Esophagus muscularis mucosa (tissue), 4 donors: ENCODE measurements at regions not wholly inside any gene's neighbourhood (a gene's known extent, or its start where the extent isn't known, plus 50 kb on each side); places are given as distances from the start of the nearest gene placed in this dataset.

Experiments
- DNase-seq: peaks from one replicate; pipeline ENCODE4 v3.0.0-alpha.2; 2017; ENCODE audit errors: extremely low spot score
- H3K27ac ChIP-seq, 4 donors: fragments of 200-600 bp; sonication (generic); replicated peaks in 1 of 4; 1 replicate in 3 of 4; 2 replicates in 1 of 4; pipeline ENCODE4 v1.5.1; 2016 to 2019; ENCODE audit warnings: mild to moderate bottlenecking in 1 of 4
- H3K27me3 ChIP-seq, 4 donors: fragments of 200-600 bp; sonication (generic); one replicate each; pipeline versions ENCODE4 v1.5.1 to v1.6.0; 2016 to 2019
- H3K36me3 ChIP-seq, 4 donors: fragments of 200-600 bp; sonication (generic); one replicate each; pipeline ENCODE4 v1.5.1; 2016 to 2019
- H3K4me1 ChIP-seq, 4 donors: fragments of 200-600 bp; sonication (generic); one replicate each; pipeline ENCODE4 v1.5.1; 2016 to 2019
- H3K4me3 ChIP-seq, 4 donors: fragments of 200-600 bp; sonication (generic); 1 replicate in 2 of 4; 2 replicates in 2 of 4; pipeline ENCODE4 v1.5.1; 2016 to 2019; ENCODE audit warnings: mild to moderate bottlenecking in 4 of 4, moderate library complexity in 1 of 4
- H3K9me3 ChIP-seq, 4 donors: fragments of 200-600 bp; sonication (generic); 1 replicate in 3 of 4; 2 replicates in 1 of 4; pipeline ENCODE4 v1.5.1; 2016 to 2019
- CTCF ChIP-seq, 3 experiments: fragments of 200-600 bp in 2 of 3; fragments of 450-650 bp in 1 of 3; sonication (generic) in 2 of 3; IDR thresholded peaks; one replicate each; pipeline ENCODE4 v1.5.1; 2017 to 2019; ENCODE audit warnings: antibody characterized with exemption in 3 of 3, mild to moderate bottlenecking in 2 of 3, moderate library complexity in 1 of 3
- EP300 ChIP-seq: sonication (generic); formaldehyde crosslinking; IDR thresholded peaks from one replicate; pipeline ENCODE4 v1.6.1; 2017; ENCODE audit warnings: antibody characterized with exemption
- POLR2A ChIP-seq: fragments of 450-650 bp; IDR thresholded peaks from one replicate; pipeline ENCODE4 v1.6.1; 2017; ENCODE audit warnings: antibody characterized with exemption, moderate library complexity, mild to moderate bottlenecking, low read depth
- POLR2AphosphoS5 ChIP-seq, 2 donors: sonication (generic); formaldehyde crosslinking; IDR thresholded peaks; one replicate each; pipeline ENCODE4 v1.6.1; 2017; ENCODE audit warnings: antibody characterized with exemption in 2 of 2
- WGBS: methylation state at CpG from one replicate; pipeline ENCODE4 v1.1.5; 2018; 5-methylcytosine and 5-hydroxymethylcytosine counted together
- intact Hi-C: fragments of 100-400 bp; cut with DNase I; formaldehyde crosslinking; loops from one replicate; pipeline ENCODE4 v1.15.1; 2023

GRCh38 chr7:125668321-125668993 lies 738.8 kb upstream of the POT1 start:
- TF ChIP-seq POLR2AphosphoS5 (IDR thresholded peaks at IDR 0.05) (no peak), POLR2A (no peak), CTCF (IDR thresholded peaks at IDR 0.05) (no peak), EP300 (no peak)
- Histone ChIP-seq H3K27me3 (no peaks in the 10 kb centered on the region), H3K27ac (no peak overlapping the region), H3K4me3 (no peak overlapping the region), H3K4me1 (no peaks in the 10 kb centered on the region), H3K36me3 (no peaks in the 10 kb centered on the region), H3K9me3 (no peaks in the 10 kb centered on the region)
- intact Hi-C loops, result no loop called here
- DNase-seq, result no peak
- WGBS, result 86% methylated on average over 4 of the region's 4 CpGs

DNA sequence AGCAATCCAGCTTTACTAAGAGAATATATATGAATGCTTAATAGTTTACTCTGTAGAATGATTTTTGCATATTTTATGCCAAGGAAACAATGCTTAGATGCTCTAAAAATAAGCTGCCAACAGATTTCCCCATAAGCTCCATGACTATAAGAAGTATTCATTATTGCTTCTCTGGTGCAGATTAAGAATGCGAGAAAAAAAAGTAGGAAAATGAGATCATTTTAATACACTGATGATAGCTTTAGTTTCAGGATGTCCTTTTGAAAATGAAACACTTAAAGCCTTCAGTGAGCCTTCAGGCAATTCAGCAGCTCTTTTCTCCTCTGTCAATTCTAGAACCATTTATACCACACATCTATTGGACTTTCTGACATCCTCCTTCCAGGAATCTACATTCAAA lies 735.0 kb upstream of the POT1 start:
- WGBS, result 86% methylated on average over 1 of the region's 1 CpG
- no peaks in the 10 kb centered on the region for H3K4me1 ChIP-seq
- no peaks in the 10 kb centered on the region for H3K36me3 ChIP-seq
- no peaks in the 10 kb centered on the region for H3K27me3 ChIP-seq
- no peak for DNase-seq
- intact Hi-C loops, result no loop called here
- TF ChIP-seq EP300 (no peak), CTCF (IDR thresholded peaks at IDR 0.05) (no peak), POLR2AphosphoS5 (IDR thresholded peaks at IDR 0.05) (no peak), POLR2A (no peak)
- no peak overlapping the region for H3K27ac ChIP-seq
- no peaks in the 10 kb centered on the region for H3K9me3 ChIP-seq
- H3K4me3 ChIP-seq, result no peak overlapping the region

GRCh38 chr7:125663961-125664360 lies 734.3 kb upstream of the POT1 start:
- intact Hi-C loops, result no loop called here
- WGBS, result 75% methylated on average over 3 of the region's 3 CpGs
- TF ChIP-seq POLR2AphosphoS5 (IDR thresholded peaks at IDR 0.05) (no peak), EP300 (no peak), POLR2A (no peak), CTCF (IDR thresholded peaks at IDR 0.05) (no peak)
- Histone ChIP-seq H3K9me3 (no peaks in the 10 kb centered on the region), H3K36me3 (no peaks in the 10 kb centered on the region), H3K4me3 (no peak overlapping the region), H3K27ac (no peak overlapping the region), H3K4me1 (no peaks in the 10 kb centered on the region), H3K27me3 (no peaks in the 10 kb centered on the region)
- DNase-seq, result no peak

- intact Hi-C loops, result no loop called here
- WGBS, result 45% methylated on average over 3 of the region's 3 CpGs
- no peaks in the 10 kb centered on the region for H3K36me3 ChIP-seq
- H3K27ac ChIP-seq, result no peak overlapping the region
- no peak for TF ChIP-seq CTCF (IDR thresholded peaks at IDR 0.05)
- TF ChIP-seq POLR2AphosphoS5 (IDR thresholded peaks at IDR 0.05), result no peak
- TF ChIP-seq POLR2A, result no peak
- TF ChIP-seq EP300, result no peak
- no peak for DNase-seq
- no peaks in the 10 kb centered on the region for H3K4me1 ChIP-seq
- no peaks in the 10 kb centered on the region for H3K27me3 ChIP-seq
- H3K9me3 ChIP-seq, result no peaks in the 10 kb centered on the region
- no peak overlapping the region for H3K4me3 ChIP-seq
Measured at GRCh38 chr7:125661677-125662076, 732.1 kb upstream of the POT1 start.

DNA sequence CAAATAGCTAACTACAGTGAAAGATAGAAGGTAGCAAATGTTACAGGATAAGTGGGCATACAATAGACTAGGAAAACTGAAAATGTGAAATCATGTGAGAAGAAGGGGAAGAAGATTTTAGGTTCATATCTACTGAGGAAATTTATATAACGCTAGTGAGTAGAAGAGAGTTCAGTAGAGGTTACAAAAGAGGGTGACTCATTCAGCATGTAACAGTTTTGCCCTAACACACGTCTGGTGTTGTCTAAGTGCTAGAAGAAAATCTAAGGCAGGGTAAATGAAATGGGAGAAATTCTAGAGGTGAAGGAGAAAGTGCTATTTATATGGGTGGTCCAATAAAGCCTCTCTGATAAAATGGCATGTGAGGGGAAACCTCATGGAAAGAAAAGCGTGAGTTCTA lies 731.4 kb upstream of the POT1 start:
- Histone ChIP-seq H3K36me3 (no peaks in the 10 kb centered on the region), H3K9me3 (no peaks in the 10 kb centered on the region), H3K4me3 (no peak overlapping the region), H3K27ac (no peak overlapping the region), H3K4me1 (no peaks in the 10 kb centered on the region), H3K27me3 (no peaks in the 10 kb centered on the region)
- 71% methylated on average over 3 of the region's 3 CpGs for WGBS
- no peak for DNase-seq
- no peak for TF ChIP-seq CTCF (IDR thresholded peaks at IDR 0.05)
- TF ChIP-seq POLR2A, result no peak
- TF ChIP-seq POLR2AphosphoS5 (IDR thresholded peaks at IDR 0.05), result no peak
- intact Hi-C loops, result no loop called here
